Stimulated activated CD4-positive, alpha-beta T cell treated with anti-CD3 and anti-CD28 coated beads, Interleukin-1b, Interleukin-23, amount 100 ng/mL, for 24 hours (primary cell): ENCODE measurements at regions not wholly inside any gene's neighbourhood (a gene's known extent, or its start where the extent isn't known, plus 50 kb on each side); places are given as distances from the start of the nearest gene placed in this dataset.
"Not testable (repeated sequence)": the region's sequence is repeated elsewhere in the genome, so short reads cannot be mapped to it uniquely, and the experiment has no call there.

Experiments
- DNase-seq, 4 experiments: peaks; one replicate each; pipeline ENCODE4 v3.0.0-alpha.2; 2020; ENCODE audit warnings: low read depth in 4 of 4, low spot score in 1 of 4

GRCh38 chr7:81150951-81151361 is 232.1 kb upstream of the SEMA3C start:
- DNase-seq, result no peak

GRCh38 chr7:81143856-81144255 is 225.0 kb upstream of the SEMA3C start:
- no peak for DNase-seq

DNA sequence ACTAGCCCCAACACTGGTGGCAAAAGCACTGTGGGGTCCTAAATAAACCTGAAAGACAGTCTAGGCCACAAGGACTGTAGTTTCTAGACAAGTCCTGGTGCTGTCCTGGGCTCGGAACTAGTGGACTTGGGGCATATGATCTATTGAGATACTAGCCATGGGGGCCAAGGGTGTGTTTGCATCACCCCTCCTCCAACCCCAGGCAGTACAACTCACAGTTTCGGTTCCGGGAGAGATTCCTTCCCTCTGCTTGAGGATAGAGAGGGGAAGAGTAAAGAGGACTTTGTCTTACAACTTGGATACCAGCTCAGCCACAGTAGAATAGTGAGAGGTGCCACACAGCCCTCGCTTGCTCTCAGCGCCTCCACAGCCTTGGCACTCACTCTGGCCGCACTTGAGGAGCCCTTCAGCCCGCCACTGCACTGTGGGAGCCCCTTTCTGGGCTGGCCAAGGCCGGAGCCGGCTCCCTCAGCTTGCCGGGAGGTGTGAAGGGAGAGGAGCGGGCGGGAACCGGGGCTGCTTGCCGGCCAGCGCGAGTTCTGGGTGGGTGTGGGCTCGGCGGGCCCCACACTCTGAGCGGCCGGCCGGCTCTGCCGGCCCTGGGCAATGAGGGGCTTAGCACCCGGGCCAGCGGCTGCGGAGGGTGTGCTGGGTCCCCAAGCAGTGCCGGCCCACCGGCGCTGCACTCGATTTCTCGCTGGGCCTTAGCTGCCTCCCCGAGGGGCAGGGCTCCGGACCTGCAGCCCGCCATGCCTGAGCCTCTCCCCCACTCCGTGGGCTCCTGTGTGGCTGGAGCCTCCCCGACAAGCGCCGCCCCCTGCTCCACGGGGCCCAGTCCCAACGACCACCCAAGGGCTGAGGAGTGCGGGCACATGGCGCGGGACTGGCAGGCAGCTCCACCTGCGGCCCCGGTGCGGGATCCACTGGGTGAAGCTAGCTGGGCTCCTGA is 222.7 kb upstream of the SEMA3C start:
- DNase-seq, result not testable (repeated sequence)

GRCh38 chr7:81140775-81141174 is 221.9 kb upstream of the SEMA3C start:
- no peak for DNase-seq

DNA sequence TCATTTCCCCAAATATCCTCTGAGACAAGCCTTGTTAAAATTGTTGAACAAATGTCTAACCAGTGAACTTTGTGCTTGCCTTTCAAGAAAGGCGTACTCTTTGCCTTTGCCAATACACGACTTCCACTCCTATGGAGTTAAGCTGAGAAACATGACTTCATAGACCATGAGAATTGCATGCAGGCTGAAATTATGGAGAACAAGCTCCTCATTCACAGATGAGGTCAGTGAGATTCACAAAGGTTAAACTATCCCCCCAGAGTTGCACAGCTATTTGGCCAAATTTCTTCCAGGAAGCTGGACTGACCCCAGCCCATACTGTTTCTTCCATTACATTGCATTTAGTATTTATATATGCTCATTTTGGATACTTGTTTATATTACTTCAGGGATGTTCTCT is 221.4 kb upstream of the SEMA3C start:
- no peak for DNase-seq

- DNase-seq, result no peak
Measured at GRCh38 chr7:81138870-81139269, 220.0 kb upstream of the SEMA3C start.

GRCh38 chr7:81135324-81135723 is 216.5 kb upstream of the SEMA3C start:
- DNase-seq, result no peak

DNA sequence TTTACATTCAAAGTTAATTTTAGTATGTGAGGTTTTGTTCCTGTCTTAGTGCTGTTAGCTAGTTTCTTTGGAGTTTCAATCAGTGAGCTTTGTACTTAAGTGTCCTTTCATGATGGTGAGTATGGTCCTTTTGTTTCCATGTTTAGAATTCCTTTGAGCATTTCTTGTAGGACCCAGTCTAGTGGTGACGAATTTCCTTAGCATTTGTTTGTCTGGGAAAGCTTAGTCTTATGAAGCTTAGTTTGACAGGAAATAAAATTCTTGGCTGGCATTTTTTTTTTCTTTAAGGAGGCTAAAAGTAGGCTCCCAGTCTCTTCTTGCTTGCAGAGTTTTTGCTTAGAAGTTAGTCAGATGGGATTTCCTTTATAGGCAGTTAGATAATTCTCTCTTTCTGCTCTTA is 209.2 kb upstream of the SEMA3C start:
- DNase-seq, result no peak

- DNase-seq, result no peak
Measured at GRCh38 chr7:81120803-81121202, 202.0 kb upstream of the SEMA3C start.

DNA sequence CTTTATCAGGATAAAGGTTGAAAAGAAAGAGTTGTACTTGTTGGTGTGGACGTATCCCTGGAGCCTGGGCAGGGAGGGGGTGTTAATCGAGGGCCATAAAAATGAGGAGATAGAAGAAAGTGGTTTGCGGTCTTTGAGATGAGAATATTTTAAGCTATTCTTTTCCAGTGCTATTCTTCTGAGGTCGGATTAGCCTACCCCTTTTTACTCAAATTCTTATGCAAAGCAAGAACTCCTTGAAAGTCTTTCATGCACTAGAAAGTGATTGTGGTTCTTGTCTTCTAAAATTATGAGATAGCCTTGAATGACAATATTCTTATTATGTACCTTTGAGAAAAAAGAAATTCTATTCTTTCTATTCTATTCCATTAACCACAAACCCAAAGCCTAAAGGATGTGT is 201.3 kb upstream of the SEMA3C start:
- no peak for DNase-seq

DNA sequence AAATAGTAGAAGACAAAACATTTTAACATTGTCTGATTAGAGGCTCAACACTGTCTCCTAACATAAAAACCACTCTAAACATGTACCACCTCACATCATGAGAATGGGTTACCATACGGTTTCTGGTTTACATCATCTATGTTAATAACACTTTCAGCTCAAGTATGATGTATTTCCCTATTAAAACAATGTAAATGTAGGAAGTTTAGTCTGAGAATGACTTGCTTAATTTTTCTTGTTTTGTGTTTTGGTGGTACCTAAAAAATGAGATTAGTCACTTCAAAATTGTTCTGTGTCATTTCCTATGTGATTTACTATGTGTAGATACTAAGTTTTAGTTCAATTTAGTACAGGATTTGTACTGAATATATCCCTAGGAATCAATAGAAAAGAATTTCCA is 195.8 kb upstream of the SEMA3C start:
- DNase-seq, result no peak

DNA sequence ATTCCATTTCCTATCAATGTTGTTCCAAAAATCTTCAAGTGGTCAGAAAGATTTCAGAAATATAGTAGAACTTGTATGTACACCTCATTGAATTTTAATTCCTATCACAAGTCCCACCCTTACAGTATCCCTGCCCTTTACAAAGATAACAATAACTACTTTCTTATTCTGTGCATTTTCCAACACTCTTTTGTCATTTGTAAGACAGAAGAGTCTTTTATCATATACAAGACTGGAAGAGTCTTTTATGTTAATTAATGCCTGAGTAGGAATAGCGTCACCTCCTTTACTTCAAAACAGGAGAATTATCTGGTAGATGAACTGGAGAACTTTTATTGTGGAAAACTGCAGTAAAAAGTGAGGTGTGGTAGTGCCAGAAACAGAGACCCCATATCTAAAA is 193.9 kb upstream of the SEMA3C start:
- no peak for DNase-seq

- no peak for DNase-seq
Measured at GRCh38 chr7:81111781-81112540, 193.1 kb upstream of the SEMA3C start.

DNA sequence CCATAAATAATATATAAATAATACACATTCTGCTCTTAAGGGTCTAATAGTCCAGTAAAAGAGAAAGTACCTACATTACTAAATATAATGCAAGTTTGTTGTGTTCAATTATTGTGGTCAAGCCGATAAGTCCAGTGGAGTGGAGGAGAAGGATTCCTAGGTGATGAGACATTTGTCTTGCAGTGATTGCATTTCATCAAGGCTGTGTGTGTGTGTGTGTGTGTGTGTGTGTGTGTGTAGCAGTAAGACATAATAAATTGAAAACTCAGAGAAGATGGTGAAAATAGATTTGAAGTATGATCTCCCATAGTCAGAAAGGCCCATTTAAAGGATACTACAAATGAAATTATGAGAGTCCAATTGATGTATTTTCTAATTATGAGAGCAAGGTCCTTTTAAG is 192.5 kb upstream of the SEMA3C start:
- DNase-seq, result no peak

DNA sequence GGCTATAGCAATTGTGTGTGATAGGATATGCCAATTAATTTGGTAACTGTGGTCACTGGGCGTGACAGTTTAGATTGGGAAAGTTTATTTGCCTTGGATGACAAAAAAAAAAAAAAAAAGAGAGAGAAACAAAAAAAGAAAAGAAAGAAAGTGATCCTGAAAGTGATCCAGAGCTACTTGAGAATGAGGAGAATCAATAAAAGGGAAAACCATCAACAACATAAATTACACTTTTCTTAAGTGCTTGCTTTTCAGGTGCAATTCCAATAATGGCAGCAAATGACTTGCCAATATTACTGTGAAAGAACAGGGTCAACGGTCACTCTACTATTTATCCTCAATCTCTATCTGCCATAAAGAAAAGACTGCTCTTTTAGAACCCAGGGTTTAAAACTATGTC is 191.8 kb upstream of the SEMA3C start:
- no peak for DNase-seq

DNA sequence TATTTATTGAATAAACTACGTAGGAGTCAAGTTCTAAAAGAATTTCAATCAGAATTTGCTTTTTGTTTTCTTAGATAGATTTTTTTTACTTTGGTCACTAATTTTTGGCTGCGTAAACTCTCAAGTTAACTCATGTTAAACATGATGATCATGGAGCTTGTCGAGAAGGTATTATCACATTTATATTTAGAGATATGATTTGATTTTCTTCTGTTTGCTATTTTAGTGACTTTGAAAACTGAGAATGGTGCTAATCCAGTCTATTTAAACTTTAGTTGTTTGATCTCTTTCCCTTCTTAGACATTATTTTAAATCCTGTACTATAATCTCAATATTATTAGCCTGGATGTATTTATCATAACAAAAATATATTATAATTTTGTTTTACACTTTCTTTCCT is 179.4 kb upstream of the SEMA3C start:
- DNase-seq, result no peak

DNA sequence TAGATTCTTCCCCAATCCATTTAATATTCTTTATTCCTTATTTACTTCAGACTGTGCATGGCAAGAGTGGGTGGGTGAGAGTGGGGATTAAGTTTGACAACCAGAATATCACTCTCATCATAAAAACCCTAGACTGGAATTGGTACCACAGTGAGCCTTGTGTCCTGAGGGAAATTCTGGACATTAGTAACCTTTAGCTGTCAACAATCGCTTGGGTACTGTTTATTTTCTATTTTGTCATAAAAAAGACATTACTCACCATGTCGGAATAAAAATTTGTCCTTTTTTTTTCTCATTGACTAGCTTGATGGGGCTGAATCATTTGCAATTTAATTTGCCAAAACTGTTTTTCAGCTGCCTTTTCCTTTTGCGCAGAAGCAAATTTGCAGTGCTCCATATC is 176.1 kb upstream of the SEMA3C start:
- DNase-seq, result no peak

- DNase-seq, result no peak
Measured at GRCh38 chr7:81081616-81082015, 162.8 kb upstream of the SEMA3C start.

- DNase-seq, result no peak
Measured at GRCh38 chr7:81080553-81080952, 161.7 kb upstream of the SEMA3C start.

- no peak for DNase-seq
Measured at GRCh38 chr7:81079746-81080145, 160.9 kb upstream of the SEMA3C start.

GRCh38 chr7:81075150-81075549 is 156.3 kb upstream of the SEMA3C start:
- DNase-seq, result no peak

DNA sequence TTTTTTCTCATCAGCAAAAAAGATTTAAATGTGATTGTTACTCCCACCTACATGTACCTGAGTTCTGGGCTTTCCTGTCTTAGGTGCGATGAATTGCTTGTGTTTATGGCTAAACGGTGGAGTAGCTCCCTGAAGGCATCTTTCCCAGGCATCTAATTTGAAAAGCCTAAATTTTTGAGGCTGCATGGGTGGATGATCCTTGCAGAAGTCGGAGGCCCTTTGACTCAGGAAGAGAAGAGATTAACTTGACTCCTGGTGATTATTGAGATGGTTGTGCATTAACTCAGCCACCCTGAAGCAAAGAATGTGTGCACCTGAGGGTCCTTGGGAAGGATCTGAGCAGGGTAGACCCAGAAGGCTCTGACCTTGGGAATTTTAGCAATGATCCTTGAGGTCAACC is 155.6 kb upstream of the SEMA3C start:
- DNase-seq, result no peak

DNA sequence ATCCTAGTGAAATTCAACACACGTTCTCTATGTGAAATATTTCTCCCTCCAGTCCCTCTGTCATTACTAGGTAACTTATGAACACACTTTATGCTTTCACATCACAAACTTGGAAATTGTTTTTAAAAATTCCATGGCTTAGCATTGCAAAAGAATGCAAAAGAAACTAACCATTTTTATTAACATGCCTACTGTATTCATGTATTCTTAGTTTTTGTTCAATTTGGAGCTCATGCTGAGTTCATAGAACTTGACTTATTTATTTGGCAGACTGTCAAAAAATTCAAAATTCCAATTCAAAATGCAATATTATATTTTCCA is 155.0 kb upstream of the SEMA3C start:
- DNase-seq, result no peak
